ENCODE measurements at regions not wholly inside any gene's neighbourhood (a gene's known extent, or its start where the extent isn't known, plus 50 kb on each side); places are given as distances from the start of the nearest gene placed in this dataset.

GRCh38 chr6:170207586-170208181 is 83.2 kb downstream of the DLL1 start:
- Histone ChIP-seq H3K4me3 (ENCODE audit: insufficient read length, low read depth) (no peak overlapping the region), H3K9me3 (ENCODE audit: insufficient read depth, low read length) (no peaks in the 10 kb centered on the region; the same call in 1 of the 2 replicates), H3K9ac (ENCODE audit: insufficient read length, low read depth) (no peak overlapping the region), H3K4me1 (ENCODE audit: insufficient read depth, insufficient read length) (no peaks in the 10 kb centered on the region), H3K36me3 (ENCODE audit: insufficient read depth, insufficient read length, low read length) (no peaks in the 10 kb centered on the region), H3K27me3 (ENCODE audit: insufficient read depth, insufficient read length) (no peaks in the 10 kb centered on the region)
- TF ChIP-seq YY1 (IDR thresholded peaks at IDR 0.05; ENCODE audit: insufficient read depth, insufficient read length) (no peak), ZNF274 (IDR thresholded peaks at IDR 0.05; ENCODE audit: low read depth, low read length) (no peak), SUZ12 (IDR thresholded peaks at IDR 0.05; ENCODE audit: extremely low read depth, insufficient read depth, insufficient read length) (no peak)
- DNase-seq (ENCODE audit: low read depth, low spot score): no peak

DNA sequence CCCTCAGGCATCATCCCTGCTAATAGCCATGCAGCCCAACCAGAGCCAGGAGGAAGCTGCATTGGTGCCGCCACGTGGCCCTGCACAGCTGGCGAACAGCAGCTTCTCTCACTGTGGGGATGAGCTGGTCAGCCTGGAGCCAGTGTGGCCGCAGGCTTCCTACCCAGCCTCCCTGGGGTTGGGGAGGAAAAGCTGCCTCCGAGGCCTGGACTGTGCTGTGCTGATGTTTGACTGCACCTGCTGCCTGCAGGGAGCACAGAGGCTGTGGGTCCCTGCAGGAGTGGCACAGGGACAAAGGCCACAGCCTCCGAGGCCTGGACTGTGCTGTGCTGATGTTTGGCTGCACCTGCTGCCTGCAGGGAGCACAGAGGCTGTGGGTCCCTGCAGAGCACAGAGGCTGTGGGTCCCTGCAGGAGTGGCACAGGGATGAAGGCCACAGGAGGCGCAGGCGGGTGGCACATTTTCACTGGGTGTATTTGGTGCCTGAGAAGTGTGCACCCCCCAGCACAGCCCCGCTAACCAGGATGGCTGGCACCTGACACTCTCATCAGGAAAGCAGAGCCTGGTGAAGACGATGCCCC is 83.9 kb downstream of the DLL1 start:
- H3K4me1 ChIP-seq (ENCODE audit: insufficient read depth, insufficient read length): no peaks in the 10 kb centered on the region
- H3K9ac ChIP-seq (ENCODE audit: insufficient read length, low read depth): no peak overlapping the region
- H3K9me3 ChIP-seq (ENCODE audit: insufficient read depth, low read length): no peaks in the 10 kb centered on the region; the same call in 1 of the 2 replicates
- TF ChIP-seq YY1 (IDR thresholded peaks at IDR 0.05; ENCODE audit: insufficient read depth, insufficient read length) (no peak), SUZ12 (IDR thresholded peaks at IDR 0.05; ENCODE audit: extremely low read depth, insufficient read depth, insufficient read length) (no peak), ZNF274 (IDR thresholded peaks at IDR 0.05; ENCODE audit: low read depth, low read length) (no peak)
- H3K36me3 ChIP-seq (ENCODE audit: insufficient read depth, insufficient read length, low read length): no peaks in the 10 kb centered on the region
- no peaks in the 10 kb centered on the region for H3K27me3 ChIP-seq (ENCODE audit: insufficient read depth, insufficient read length)
- DNase-seq (ENCODE audit: low read depth, low spot score): no peak
- no peak overlapping the region for H3K4me3 ChIP-seq (ENCODE audit: insufficient read length, low read depth)

- H3K9me3 ChIP-seq (ENCODE audit: insufficient read depth, low read length): no peaks in the 10 kb centered on the region; the same call in 1 of the 2 replicates
- H3K4me3 ChIP-seq (ENCODE audit: insufficient read length, low read depth): no peak overlapping the region
- no peak for DNase-seq (ENCODE audit: low read depth, low spot score)
- no peak overlapping the region for H3K9ac ChIP-seq (ENCODE audit: insufficient read length, low read depth)
- no peaks in the 10 kb centered on the region for H3K27me3 ChIP-seq (ENCODE audit: insufficient read depth, insufficient read length)
- no peaks in the 10 kb centered on the region for H3K36me3 ChIP-seq (ENCODE audit: insufficient read depth, insufficient read length, low read length)
- no peaks in the 10 kb centered on the region for H3K4me1 ChIP-seq (ENCODE audit: insufficient read depth, insufficient read length)
- TF ChIP-seq YY1 (IDR thresholded peaks at IDR 0.05; ENCODE audit: insufficient read depth, insufficient read length): no peak
- TF ChIP-seq ZNF274 (IDR thresholded peaks at IDR 0.05; ENCODE audit: low read depth, low read length): no peak
- no peak for TF ChIP-seq SUZ12 (IDR thresholded peaks at IDR 0.05; ENCODE audit: extremely low read depth, insufficient read depth, insufficient read length)
These were observed 84.6 kb downstream of the DLL1 start for GRCh38 chr6:170206317-170206621.

- no peaks in the 10 kb centered on the region; the same call in 1 of the 2 replicates for H3K9me3 ChIP-seq (ENCODE audit: insufficient read depth, low read length)
- TF ChIP-seq ZNF274 (IDR thresholded peaks at IDR 0.05; ENCODE audit: low read depth, low read length) (no peak), YY1 (IDR thresholded peaks at IDR 0.05; ENCODE audit: insufficient read depth, insufficient read length) (no peak)
- H3K9ac ChIP-seq (ENCODE audit: insufficient read length, low read depth): no peak overlapping the region
These were observed 85.2 kb downstream of the DLL1 start for GRCh38 chr6:170205534-170206316.

DNA sequence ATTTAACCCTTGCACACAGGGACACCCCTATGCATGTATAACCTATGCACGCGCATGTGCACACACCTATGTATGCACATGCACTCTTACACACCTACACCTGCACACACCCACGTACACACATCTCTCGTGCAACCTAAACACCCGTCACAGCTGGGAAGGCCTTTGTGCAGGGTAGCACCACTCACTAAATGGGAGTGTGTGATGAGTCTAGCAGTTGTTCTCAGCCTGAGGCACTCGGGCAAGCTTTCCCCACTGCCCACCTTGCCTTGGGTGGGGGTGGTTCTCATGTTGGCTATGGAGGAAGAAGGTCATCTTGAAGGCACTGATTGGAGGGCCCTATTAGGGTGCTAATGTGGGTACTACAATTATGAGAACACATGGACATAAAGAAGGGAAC is 85.8 kb downstream of the DLL1 start:
- DNase-seq (ENCODE audit: low read depth, low spot score): no peak
- no peaks in the 10 kb centered on the region; the same call in 1 of the 2 replicates for H3K9me3 ChIP-seq (ENCODE audit: insufficient read depth, low read length)
- TF ChIP-seq SUZ12 (IDR thresholded peaks at IDR 0.05; ENCODE audit: extremely low read depth, insufficient read depth, insufficient read length) (no peak), ZNF274 (IDR thresholded peaks at IDR 0.05; ENCODE audit: low read depth, low read length) (no peak), YY1 (IDR thresholded peaks at IDR 0.05; ENCODE audit: insufficient read depth, insufficient read length) (no peak)
- no peak overlapping the region for H3K4me3 ChIP-seq (ENCODE audit: insufficient read length, low read depth)
- no peaks in the 10 kb centered on the region for H3K27me3 ChIP-seq (ENCODE audit: insufficient read depth, insufficient read length)
- no peak overlapping the region for H3K9ac ChIP-seq (ENCODE audit: insufficient read length, low read depth)
- no peaks in the 10 kb centered on the region for H3K36me3 ChIP-seq (ENCODE audit: insufficient read depth, insufficient read length, low read length)
- no peaks in the 10 kb centered on the region for H3K4me1 ChIP-seq (ENCODE audit: insufficient read depth, insufficient read length)

More at GRCh38 chr6:170205534-170206316, 85.2 kb downstream of the DLL1 start:
- no peak for DNase-seq (ENCODE audit: low read depth, low spot score)
- H3K27me3 ChIP-seq (ENCODE audit: insufficient read depth, insufficient read length): no peaks in the 10 kb centered on the region
- H3K4me1 ChIP-seq (ENCODE audit: insufficient read depth, insufficient read length): no peaks in the 10 kb centered on the region
- H3K4me3 ChIP-seq (ENCODE audit: insufficient read length, low read depth): no peak overlapping the region
- H3K36me3 ChIP-seq (ENCODE audit: insufficient read depth, insufficient read length, low read length): no peaks in the 10 kb centered on the region

DNA sequence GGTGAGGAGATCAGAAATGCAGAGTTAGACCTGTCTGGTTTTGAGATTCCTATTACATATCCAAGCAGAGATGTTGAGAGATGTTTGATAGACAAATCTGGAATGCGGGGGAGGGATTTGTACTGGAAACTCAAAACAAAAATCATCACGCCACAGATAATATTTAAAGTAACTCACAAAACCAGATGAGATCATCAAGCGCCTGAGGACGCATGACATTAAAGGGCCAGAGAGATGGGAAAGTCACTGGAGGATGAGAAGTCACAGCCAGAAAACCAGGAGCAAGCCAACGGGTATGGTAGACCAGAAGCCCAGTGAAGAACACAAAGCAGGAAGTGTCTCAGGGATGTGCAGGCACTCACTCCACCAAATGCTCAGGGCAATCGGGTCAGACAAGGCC is 87.7 kb downstream of the DLL1 start:
- Histone ChIP-seq H3K9me3 (ENCODE audit: insufficient read depth, low read length) (no peaks in the 10 kb centered on the region; the same call in 1 of the 2 replicates), H3K27me3 (ENCODE audit: insufficient read depth, insufficient read length) (no peaks in the 10 kb centered on the region), H3K4me3 (ENCODE audit: insufficient read length, low read depth) (no peak overlapping the region), H3K36me3 (ENCODE audit: insufficient read depth, insufficient read length, low read length) (no peaks in the 10 kb centered on the region), H3K4me1 (ENCODE audit: insufficient read depth, insufficient read length) (no peaks in the 10 kb centered on the region), H3K9ac (ENCODE audit: insufficient read length, low read depth) (no peak overlapping the region)
- DNase-seq (ENCODE audit: low read depth, low spot score): no peak
- TF ChIP-seq SUZ12 (IDR thresholded peaks at IDR 0.05; ENCODE audit: extremely low read depth, insufficient read depth, insufficient read length) (no peak), YY1 (IDR thresholded peaks at IDR 0.05; ENCODE audit: insufficient read depth, insufficient read length) (no peak), ZNF274 (IDR thresholded peaks at IDR 0.05; ENCODE audit: low read depth, low read length) (no peak)

Data from NT2/D1 (cell line).